GM23338 (cell line): ENCODE measurements at regions not wholly inside any gene's neighbourhood (a gene's known extent, or its start where the extent isn't known, plus 50 kb on each side); places are given as distances from the start of the nearest gene placed in this dataset.
A peak's percentile ranks its signal among the peaks of the same experiment; 100 is the strongest.

Experiments used
- ATAC-seq: fragments of 200-7000 bp; cut with Tn5 transposase; 3 replicates; pipeline ENCODE4 v1.9.1; 2020
- DNase-seq: peaks from one replicate; pipeline ENCODE4 v3.0.0-alpha.2; 2015; ENCODE audit warnings: low spot score
- H2AFZ ChIP-seq: fragments of 200-600 bp; sonication (generic); 2 replicates; pipeline ENCODE4 v1.8.0; 2016; ENCODE audit warnings: antibody characterized with exemption, mild to moderate bottlenecking, moderate library complexity
- H3F3A ChIP-seq: fragments of 200-600 bp; sonication (generic); replicated peaks from 2 replicates; pipeline ENCODE4 v1.8.0; 2017; ENCODE audit warnings: antibody characterized with exemption, mixed run types, low read depth
- H3K27ac ChIP-seq: fragments of 200-600 bp; sonication (generic); 2 replicates; pipeline ENCODE4 v1.6.1; 2016; ENCODE audit warnings: low read depth
- H3K27me3 ChIP-seq: fragments of 200-600 bp; sonication (generic); 2 replicates; pipeline ENCODE4 v1.8.0; 2016; ENCODE audit warnings: mild to moderate bottlenecking, mixed run types, moderate library complexity; ENCODE audit not compliant: insufficient read depth
- H3K36me3 ChIP-seq: fragments of 200-600 bp; sonication (generic); 2 replicates; pipeline ENCODE4 v1.8.0; 2016; ENCODE audit warnings: mild to moderate bottlenecking; ENCODE audit not compliant: insufficient read depth
- H3K4me1 ChIP-seq: fragments of 200-600 bp; sonication (generic); 2 replicates; pipeline ENCODE4 v1.8.0; 2016; ENCODE audit warnings: mild to moderate bottlenecking, moderate library complexity; ENCODE audit not compliant: insufficient read depth
- H3K4me2 ChIP-seq: fragments of 200-600 bp; sonication (generic); 2 replicates; pipeline ENCODE4 v1.7.1; 2017; ENCODE audit warnings: mixed run types
- H3K4me3 ChIP-seq: fragments of 200-600 bp; sonication (generic); 2 replicates; pipeline ENCODE4 v1.6.1; 2016; ENCODE audit warnings: mixed run types
- H3K79me2 ChIP-seq: fragments of 200-600 bp; sonication (generic); replicated peaks from 2 replicates; pipeline ENCODE4 v1.8.0; 2017; ENCODE audit warnings: mild to moderate bottlenecking; ENCODE audit not compliant: insufficient read depth
- H3K9me2 ChIP-seq: fragments of 200-600 bp; sonication (generic); 2 replicates; pipeline ENCODE4 v1.8.0; 2017; ENCODE audit not compliant: insufficient read depth
- H4K20me1 ChIP-seq: fragments of 200-600 bp; sonication (generic); replicated peaks from 2 replicates; pipeline ENCODE4 v1.8.0; 2017; ENCODE audit warnings: mild to moderate bottlenecking; ENCODE audit not compliant: insufficient read depth
- H3K27ac Mint-ChIP-seq: 2 replicates; pipeline ENCODE4 v1.8.0; 2020; ENCODE audit warnings: inconsistent platforms, mild to moderate bottlenecking, moderate library complexity, mixed read lengths
- H3K27me3 Mint-ChIP-seq: 3 replicates; pipeline ENCODE4 v1.8.0; 2022; ENCODE audit warnings: low read depth, mild to moderate bottlenecking, moderate library complexity, mixed read lengths, inconsistent platforms; ENCODE audit not compliant: insufficient read depth, poor library complexity
- H3K36me3 Mint-ChIP-seq: 3 replicates; pipeline ENCODE4 v1.8.0; 2021; ENCODE audit warnings: low read depth, mild to moderate bottlenecking, inconsistent platforms, moderate library complexity, mixed read lengths
- H3K4me1 Mint-ChIP-seq: 3 replicates; pipeline ENCODE4 v1.8.0; 2020; ENCODE audit warnings: mild to moderate bottlenecking, inconsistent platforms, mixed read lengths
- H3K4me3 Mint-ChIP-seq: 3 replicates; pipeline ENCODE4 v1.8.0; 2021; ENCODE audit warnings: moderate library complexity, mild to moderate bottlenecking, inconsistent platforms, mixed read lengths
- H3K9me3 Mint-ChIP-seq: 3 replicates; pipeline ENCODE4 v1.8.0; 2020; ENCODE audit warnings: moderate library complexity, mild to moderate bottlenecking, inconsistent platforms, mixed read lengths
- CREB1 ChIP-seq: fragments of 250-450 bp; sonication (Bioruptor Pico); IDR thresholded peaks from 2 replicates; pipeline ENCODE4 v1.5.0; 2020; ENCODE audit warnings: low read depth, mild to moderate bottlenecking, moderate library complexity
- EZH2phosphoT487 ChIP-seq: fragments of 200-600 bp; sonication (generic); IDR thresholded peaks from one replicate; pipeline ENCODE4 v1.8.1; 2018; ENCODE audit warnings: antibody characterized with exemption; ENCODE audit not compliant: unreplicated experiment
- NANOG ChIP-seq: IDR thresholded peaks from 2 replicates; pipeline ENCODE4 v1.6.1; 2016; ENCODE audit warnings: antibody characterized with exemption, borderline replicate concordance
- POLR2AphosphoS5 ChIP-seq: IDR thresholded peaks from 2 replicates; pipeline ENCODE4 v1.6.1; 2016; ENCODE audit warnings: antibody characterized with exemption, low read depth
- STAT1 ChIP-seq: IDR thresholded peaks from one replicate; pipeline ENCODE4 v1.6.1; 2016; ENCODE audit warnings: antibody characterized with exemption; ENCODE audit not compliant: unreplicated experiment
- ZNF114 ChIP-seq: fragments of 250-450 bp; sonication (Bioruptor Pico); IDR thresholded peaks from 2 replicates; pipeline ENCODE4 v1.5.0; 2020; ENCODE audit warnings: mild to moderate bottlenecking, moderate library complexity
- TF ChIP-seq, protein P1 (sequence below): IDR thresholded peaks from one replicate; pipeline ENCODE4 v1.6.1; 2018; ENCODE audit warnings: antibody characterized with exemption; ENCODE audit not compliant: unreplicated experiment
- TF ChIP-seq, protein P2 (sequence below), 2 experiments: fragments of 200-600 bp in 1 of 2; sonication (generic) in 1 of 2; conservative IDR thresholded peaks; 2 replicates each; pipeline versions ENCODE4 v1.5.1 to v1.6.1; 2016 to 2017; ENCODE audit warnings: antibody characterized with exemption in 2 of 2, low read depth in 2 of 2, mild to moderate bottlenecking in 2 of 2, moderate library complexity in 1 of 2

DNA sequence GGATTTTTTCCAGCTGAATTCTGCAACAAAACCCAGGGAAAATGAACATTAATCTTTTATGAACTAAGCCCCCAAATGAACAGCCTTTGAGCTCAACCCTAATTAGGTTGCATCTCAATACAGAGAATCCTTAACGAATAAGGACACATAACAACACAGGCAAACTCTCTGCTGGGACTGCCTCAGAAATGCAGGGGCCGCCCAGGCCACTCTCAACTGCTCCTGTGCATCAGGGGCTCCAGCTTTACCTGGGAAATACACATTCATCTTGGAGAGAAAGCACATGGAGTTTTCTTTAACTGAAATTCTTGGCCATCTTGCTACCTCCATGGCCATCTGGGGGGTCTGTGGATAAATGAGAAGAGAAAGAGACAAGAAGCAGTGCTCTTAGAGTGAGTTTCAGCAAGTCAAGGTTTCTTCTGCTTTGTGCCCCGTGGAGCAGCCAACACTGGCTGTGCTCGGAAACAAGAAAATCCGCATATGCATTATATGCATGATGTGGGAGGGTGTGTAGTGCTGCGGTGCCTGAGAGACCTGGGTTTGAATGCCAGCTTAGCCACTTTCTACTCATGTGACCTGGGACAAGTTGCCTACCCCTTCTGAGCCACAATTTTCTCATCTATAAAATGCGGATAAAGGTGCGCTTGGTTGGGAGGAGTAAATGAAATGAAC, 81.9 kb upstream of the RCN1 start (continued):
- TF ChIP-seq, protein P1, sequence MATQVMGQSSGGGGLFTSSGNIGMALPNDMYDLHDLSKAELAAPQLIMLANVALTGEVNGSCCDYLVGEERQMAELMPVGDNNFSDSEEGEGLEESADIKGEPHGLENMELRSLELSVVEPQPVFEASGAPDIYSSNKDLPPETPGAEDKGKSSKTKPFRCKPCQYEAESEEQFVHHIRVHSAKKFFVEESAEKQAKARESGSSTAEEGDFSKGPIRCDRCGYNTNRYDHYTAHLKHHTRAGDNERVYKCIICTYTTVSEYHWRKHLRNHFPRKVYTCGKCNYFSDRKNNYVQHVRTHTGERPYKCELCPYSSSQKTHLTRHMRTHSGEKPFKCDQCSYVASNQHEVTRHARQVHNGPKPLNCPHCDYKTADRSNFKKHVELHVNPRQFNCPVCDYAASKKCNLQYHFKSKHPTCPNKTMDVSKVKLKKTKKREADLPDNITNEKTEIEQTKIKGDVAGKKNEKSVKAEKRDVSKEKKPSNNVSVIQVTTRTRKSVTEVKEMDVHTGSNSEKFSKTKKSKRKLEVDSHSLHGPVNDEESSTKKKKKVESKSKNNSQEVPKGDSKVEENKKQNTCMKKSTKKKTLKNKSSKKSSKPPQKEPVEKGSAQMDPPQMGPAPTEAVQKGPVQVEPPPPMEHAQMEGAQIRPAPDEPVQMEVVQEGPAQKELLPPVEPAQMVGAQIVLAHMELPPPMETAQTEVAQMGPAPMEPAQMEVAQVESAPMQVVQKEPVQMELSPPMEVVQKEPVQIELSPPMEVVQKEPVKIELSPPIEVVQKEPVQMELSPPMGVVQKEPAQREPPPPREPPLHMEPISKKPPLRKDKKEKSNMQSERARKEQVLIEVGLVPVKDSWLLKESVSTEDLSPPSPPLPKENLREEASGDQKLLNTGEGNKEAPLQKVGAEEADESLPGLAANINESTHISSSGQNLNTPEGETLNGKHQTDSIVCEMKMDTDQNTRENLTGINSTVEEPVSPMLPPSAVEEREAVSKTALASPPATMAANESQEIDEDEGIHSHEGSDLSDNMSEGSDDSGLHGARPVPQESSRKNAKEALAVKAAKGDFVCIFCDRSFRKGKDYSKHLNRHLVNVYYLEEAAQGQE = no peak
- TF ChIP-seq, protein P2, sequence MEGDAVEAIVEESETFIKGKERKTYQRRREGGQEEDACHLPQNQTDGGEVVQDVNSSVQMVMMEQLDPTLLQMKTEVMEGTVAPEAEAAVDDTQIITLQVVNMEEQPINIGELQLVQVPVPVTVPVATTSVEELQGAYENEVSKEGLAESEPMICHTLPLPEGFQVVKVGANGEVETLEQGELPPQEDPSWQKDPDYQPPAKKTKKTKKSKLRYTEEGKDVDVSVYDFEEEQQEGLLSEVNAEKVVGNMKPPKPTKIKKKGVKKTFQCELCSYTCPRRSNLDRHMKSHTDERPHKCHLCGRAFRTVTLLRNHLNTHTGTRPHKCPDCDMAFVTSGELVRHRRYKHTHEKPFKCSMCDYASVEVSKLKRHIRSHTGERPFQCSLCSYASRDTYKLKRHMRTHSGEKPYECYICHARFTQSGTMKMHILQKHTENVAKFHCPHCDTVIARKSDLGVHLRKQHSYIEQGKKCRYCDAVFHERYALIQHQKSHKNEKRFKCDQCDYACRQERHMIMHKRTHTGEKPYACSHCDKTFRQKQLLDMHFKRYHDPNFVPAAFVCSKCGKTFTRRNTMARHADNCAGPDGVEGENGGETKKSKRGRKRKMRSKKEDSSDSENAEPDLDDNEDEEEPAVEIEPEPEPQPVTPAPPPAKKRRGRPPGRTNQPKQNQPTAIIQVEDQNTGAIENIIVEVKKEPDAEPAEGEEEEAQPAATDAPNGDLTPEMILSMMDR (conservative IDR thresholded peaks at IDR 0.05; ENCODE audit: low read depth in 2 of 2) = no peak
- TF ChIP-seq CREB1 (CRISPR knock-in tag) (no peak), POLR2AphosphoS5 (no peak), STAT1 (no peak), NANOG (no peak), ZNF114 (no peak)

DNA sequence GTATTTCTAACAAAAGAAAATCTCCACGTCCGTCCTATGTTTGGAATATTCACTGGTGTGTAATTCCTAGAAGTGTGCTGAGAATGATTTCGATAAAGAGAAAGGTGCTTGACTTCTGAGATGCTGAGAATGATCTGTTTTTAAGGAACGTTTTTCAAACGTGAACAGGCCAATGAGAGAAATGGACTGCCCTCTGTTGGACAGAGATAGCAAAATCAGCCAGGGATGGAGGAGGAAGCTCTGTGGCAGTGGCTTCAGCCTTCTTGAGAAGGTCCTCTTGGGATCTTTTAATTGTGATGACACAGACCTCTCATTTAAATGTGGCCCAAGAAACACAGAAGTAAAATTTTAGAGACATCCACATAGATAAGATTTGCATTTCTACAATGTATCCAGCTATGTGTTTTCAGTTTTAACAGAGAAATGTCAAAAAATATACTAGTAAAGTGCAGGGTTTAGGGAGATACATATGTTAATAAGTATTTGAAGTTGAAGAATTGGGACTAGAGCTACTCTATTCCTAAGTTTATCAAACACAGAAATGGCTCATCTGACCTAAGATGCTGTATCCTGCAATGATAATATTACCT, 84.0 kb upstream of the RCN1 start:
- no peaks in the 10 kb centered on the region for H3K9me3 Mint-ChIP-seq
- no peak overlapping the region; the same call in 1 of the 2 replicates for H2AFZ ChIP-seq

More for the DNA sequence above, 84.0 kb upstream of the RCN1 start:
- H3K9me2 ChIP-seq = no peaks in the 10 kb centered on the region
- H3K4me1 ChIP-seq = peaks cover 11% of the 10 kb centered on the region
- H3F3A ChIP-seq = no peaks in the 10 kb centered on the region
- no peak for TF ChIP-seq STAT1
- TF ChIP-seq, protein P2 (conservative IDR thresholded peaks at IDR 0.05; ENCODE audit: low read depth in 2 of 2) = peak; percentile 81 to 85
- TF ChIP-seq EZH2phosphoT487 = no peak
- H3K27me3 Mint-ChIP-seq = peaks cover 3% of the 10 kb centered on the region
- peaks cover 12% of the 10 kb centered on the region; the same call in 2 of the 3 replicates for H3K4me1 Mint-ChIP-seq
- ATAC-seq (peak; percentile 82), DNase-seq (peak; percentile 84)
- H3K27ac ChIP-seq = no peak overlapping the region
- H3K4me3 ChIP-seq = no peak overlapping the region
- H3K36me3 Mint-ChIP-seq = no peaks in the 10 kb centered on the region
- no peak overlapping the region for H3K27ac Mint-ChIP-seq
- no peaks in the 10 kb centered on the region for H3K27me3 ChIP-seq
- no peak overlapping the region for H3K4me2 ChIP-seq
- no peaks in the 10 kb centered on the region for H3K79me2 ChIP-seq
- no peaks in the 10 kb centered on the region for H3K36me3 ChIP-seq
- H3K4me3 Mint-ChIP-seq = no peak overlapping the region
- no peaks in the 10 kb centered on the region for H4K20me1 ChIP-seq
